Activated CD4-positive, alpha-beta T cell treated with anti-CD3 and anti-CD28 coated beads, Interleukin-2, amount 50 U/mL, for 48 hours (primary cell): ENCODE measurements at regions not wholly inside any gene's neighbourhood (a gene's known extent, or its start where the extent isn't known, plus 50 kb on each side); places are given as distances from the start of the nearest gene placed in this dataset.
"Not testable (repeated sequence)": the region's sequence is repeated elsewhere in the genome, so short reads cannot be mapped to it uniquely, and the experiment has no call there.

ENCODE experiments used
- DNase-seq, 2 experiments: peaks; one replicate each; pipeline ENCODE4 v3.0.0-alpha.2; 2020

GRCh38 chr1:121052081-121052660 lies 132.0 kb downstream of the FAM72B start:
- peak; percentile 1 to 9 for DNase-seq

GRCh38 chr1:121054928-121055327 lies 129.2 kb downstream of the FAM72B start:
- DNase-seq = not testable (repeated sequence)

GRCh38 chr1:121066925-121067324 lies 117.2 kb downstream of the FAM72B start:
- not testable (repeated sequence) for DNase-seq

- not testable (repeated sequence) for DNase-seq
Observed at GRCh38 chr1:121068738-121069499, 115.2 kb downstream of the FAM72B start.

- not testable (repeated sequence) for DNase-seq
Observed at GRCh38 chr1:121073852-121074251, 110.3 kb downstream of the FAM72B start.

- DNase-seq = not testable (repeated sequence)
Observed at GRCh38 chr1:121075254-121075805, 108.8 kb downstream of the FAM72B start.

GRCh38 chr1:121076674-121077073 lies 107.5 kb downstream of the FAM72B start:
- DNase-seq = not testable (repeated sequence)

- DNase-seq = not testable (repeated sequence)
Observed at GRCh38 chr1:121079655-121080054, 104.5 kb downstream of the FAM72B start.

- peak in 1 of 2 experiments; percentile 34 for DNase-seq
Observed at GRCh38 chr1:121080197-121080903, 103.8 kb downstream of the FAM72B start.

- not testable (repeated sequence) for DNase-seq
Observed at GRCh38 chr1:121080904-121081264, 103.3 kb downstream of the FAM72B start.

- DNase-seq = not testable (repeated sequence)
Observed at GRCh38 chr1:121081625-121082199, 102.4 kb downstream of the FAM72B start.

- not testable (repeated sequence) for DNase-seq
Observed at GRCh38 chr1:121082995-121083394, 101.1 kb downstream of the FAM72B start.

GRCh38 chr1:121086249-121086648 lies 97.9 kb downstream of the FAM72B start:
- not testable (repeated sequence) for DNase-seq

GRCh38 chr1:121087221-121087620 lies 96.9 kb downstream of the FAM72B start:
- DNase-seq = not testable (repeated sequence)

GRCh38 chr1:121088568-121088967 lies 95.6 kb downstream of the FAM72B start:
- DNase-seq = not testable (repeated sequence)

- not testable (repeated sequence) for DNase-seq
Observed at GRCh38 chr1:121092329-121092968, 91.7 kb downstream of the FAM72B start.

GRCh38 chr1:121095014-121095413 lies 89.1 kb downstream of the FAM72B start:
- not testable (repeated sequence) for DNase-seq

- peak; percentile 84 to 86 for DNase-seq
Observed at GRCh38 chr1:121097127-121097866, 86.8 kb downstream of the FAM72B start.

GRCh38 chr1:121097867-121098215 lies 86.3 kb downstream of the FAM72B start:
- not testable (repeated sequence) for DNase-seq

- not testable (repeated sequence) for DNase-seq
Observed at GRCh38 chr1:121109025-121109424, 75.1 kb downstream of the FAM72B start.

- DNase-seq = not testable (repeated sequence)
Observed at GRCh38 chr1:121116522-121117297, 67.4 kb downstream of the FAM72B start.
